IMR-90 (cell line): ENCODE measurements at regions not wholly inside any gene's neighbourhood (a gene's known extent, or its start where the extent isn't known, plus 50 kb on each side); places are given as distances from the start of the nearest gene placed in this dataset.

Experiments
- ATAC-seq: fragments of 200-7000 bp; cut with Tn5 transposase; 2 replicates; pipeline ENCODE4 v1.9.1; 2020; ENCODE audit warnings: low read depth, mild to moderate bottlenecking, moderate library complexity
- BruUV-seq: library from RNA; stranded (reverse); fragments of 400-500 nt; replicated peaks from 2 replicates; lab custom pipeline; 2021; lab: Mats Ljungman, UMichigan
- CTCF ChIA-PET: fragments of 300-600 bp; formaldehyde crosslinking; extraction: SDS; loops from one replicate; lab custom pipeline; 2021; ENCODE audit warnings: antibody characterized with exemption; lab: Yijun Ruan, JAX
- POLR2A ChIA-PET: fragments of 300-600 bp; sonication (Branson Sonifier 250); formaldehyde crosslinking; loops from one replicate; lab custom pipeline; 2022; ENCODE audit warnings: antibody characterized with exemption; ENCODE audit not compliant: unreplicated experiment; lab: Charles Lee
- DNase-seq: peaks from one replicate; pipeline ENCODE4 v3.0.0; 2013
- H2AFZ ChIP-seq: replicated peaks from 2 replicates; pipeline ENCODE3; 2013; ENCODE audit warnings: low read length, mild to moderate bottlenecking; ENCODE audit not compliant: poor library complexity
- H2AK5ac ChIP-seq: 2 replicates; pipeline ENCODE4 v1.6.1; 2013; ENCODE audit warnings: low read depth, low read length, inconsistent platforms
- H2AK9ac ChIP-seq: replicated peaks from 2 replicates; pipeline ENCODE3; 2013; ENCODE audit warnings: mild to moderate bottlenecking, low read depth, low read length, moderate library complexity; ENCODE audit not compliant: poor library complexity
- H2BK120ac ChIP-seq: 2 replicates; pipeline ENCODE4 v1.6.1; 2013; ENCODE audit warnings: low read depth, low read length, inconsistent platforms
- H2BK15ac ChIP-seq: 3 replicates; pipeline ENCODE4 v1.6.1; 2013; ENCODE audit warnings: low read depth, low read length, inconsistent platforms
- H2BK20ac ChIP-seq: 2 replicates; pipeline ENCODE4 v1.6.1; 2013; ENCODE audit warnings: low read depth, mild to moderate bottlenecking, inconsistent platforms, low read length, moderate library complexity
- H2BK5ac ChIP-seq: 2 replicates; pipeline ENCODE4 v1.6.1; 2013; ENCODE audit warnings: mild to moderate bottlenecking, low read depth, low read length, inconsistent platforms; ENCODE audit not compliant: poor library complexity, severe bottlenecking
- H3K14ac ChIP-seq: replicated peaks from 2 replicates; pipeline ENCODE4 v1.6.1; 2013; ENCODE audit warnings: low read depth, low read length, inconsistent platforms
- H3K18ac ChIP-seq: 2 replicates; pipeline ENCODE4 v1.6.1; 2013; ENCODE audit warnings: low read depth, low read length, control low read depth
- H3K23ac ChIP-seq: 2 replicates; pipeline ENCODE4 v1.6.1; 2013; ENCODE audit warnings: low read depth, low read length, inconsistent platforms
- H3K27ac ChIP-seq: 2 replicates; pipeline ENCODE4 v1.5.1; 2013; ENCODE audit warnings: mild to moderate bottlenecking, control low read depth, low read length; ENCODE audit not compliant: insufficient read depth
- H3K27me3 ChIP-seq: 2 replicates; pipeline ENCODE4 v1.6.1; 2013; ENCODE audit warnings: low read length; ENCODE audit not compliant: control insufficient read depth, insufficient read depth
- H3K36me3 ChIP-seq: 2 replicates; pipeline ENCODE4 v1.6.1; 2013; ENCODE audit warnings: low read length, mixed read lengths; ENCODE audit not compliant: control insufficient read depth, insufficient read depth
- H3K4ac ChIP-seq: 2 replicates; pipeline ENCODE4 v1.6.1; 2013; ENCODE audit warnings: low read depth, low read length, inconsistent platforms
- H3K4me1 ChIP-seq: 2 replicates; pipeline ENCODE4 v1.6.1; 2013; ENCODE audit warnings: low read length, mixed read lengths; ENCODE audit not compliant: control insufficient read depth, insufficient read depth
- H3K4me2 ChIP-seq: 2 replicates; pipeline ENCODE4 v1.6.1; 2013; ENCODE audit warnings: low read depth, mild to moderate bottlenecking, control low read depth, low read length, moderate library complexity
- H3K4me3 ChIP-seq: 2 replicates; pipeline ENCODE4 v1.5.1; 2013; ENCODE audit warnings: low read depth, mild to moderate bottlenecking, control low read depth, low read length, moderate library complexity; ENCODE audit not compliant: insufficient read depth
- H3K56ac ChIP-seq: 2 replicates; pipeline ENCODE4 v1.6.1; 2013; ENCODE audit warnings: low read length, inconsistent platforms; ENCODE audit not compliant: insufficient read depth; ENCODE audit errors: extremely low read depth
- H3K79me1 ChIP-seq, 2 experiments: 2 replicates each; pipeline ENCODE4 v1.6.1; 2013; ENCODE audit warnings: low read length in 2 of 2, inconsistent platforms in 1 of 2, low read depth in 1 of 2
- H3K9ac ChIP-seq: 2 replicates; pipeline ENCODE4 v1.6.1; 2013; ENCODE audit warnings: low read depth, low read length, control low read depth
- H3K9me1 ChIP-seq: 2 replicates; pipeline ENCODE4 v1.6.1; 2013; ENCODE audit warnings: low read length, inconsistent platforms; ENCODE audit not compliant: insufficient read depth
- H3K9me3 ChIP-seq: 2 replicates; pipeline ENCODE4 v1.6.1; 2013; ENCODE audit warnings: low read length; ENCODE audit not compliant: control insufficient read depth, insufficient read depth
- H4K20me1 ChIP-seq: 2 replicates; pipeline ENCODE4 v1.6.1; 2013; ENCODE audit warnings: low read length, inconsistent platforms; ENCODE audit not compliant: insufficient read depth
- H4K5ac ChIP-seq: 2 replicates; pipeline ENCODE4 v1.6.1; 2013; ENCODE audit warnings: mild to moderate bottlenecking, low read depth, low read length, control low read depth
- H4K8ac ChIP-seq, 2 experiments: 2 replicates each; pipeline ENCODE4 v1.6.1; 2013; ENCODE audit warnings: low read depth in 2 of 2, low read length in 2 of 2, control low read depth in 1 of 2, inconsistent platforms in 1 of 2
- H4K91ac ChIP-seq: 2 replicates; pipeline ENCODE4 v1.6.1; 2013; ENCODE audit warnings: low read depth, low read length, inconsistent platforms; ENCODE audit not compliant: insufficient read depth
- BHLHE40 ChIP-seq: fragments of 150-350 bp; IDR thresholded peaks from 2 replicates; pipeline ENCODE4 v1.6.1; 2016; ENCODE audit warnings: mild to moderate bottlenecking, low read depth, low read length
- CEBPB ChIP-seq: IDR thresholded peaks from 2 replicates; pipeline ENCODE4 v1.6.1; 2012; ENCODE audit warnings: low read depth, low read length, improper control_type of control experiment
- CHD1 ChIP-seq: IDR thresholded peaks from 2 replicates; pipeline ENCODE4 v1.6.1; 2012; ENCODE audit warnings: low read depth, low read length, improper control_type of control experiment
- CTCF ChIP-seq: conservative IDR thresholded peaks from 2 replicates; pipeline ENCODE4 v1.5.1; 2012; ENCODE audit warnings: mild to moderate bottlenecking, low read depth, low read length, improper control_type of control experiment
- ELK1 ChIP-seq: fragments of 150-350 bp; IDR thresholded peaks from 2 replicates; pipeline ENCODE4 v1.6.1; 2016; ENCODE audit warnings: low read depth, mild to moderate bottlenecking, low read length, moderate library complexity, borderline replicate concordance
- FOS ChIP-seq: fragments of 150-350 bp; IDR thresholded peaks from 2 replicates; pipeline ENCODE4 v1.6.1; 2016; ENCODE audit warnings: low read depth, low read length
- MAFK ChIP-seq: IDR thresholded peaks from 2 replicates; pipeline ENCODE4 v1.6.1; 2012; ENCODE audit warnings: low read depth, low read length, improper control_type of control experiment
- MAZ ChIP-seq: IDR thresholded peaks from 2 replicates; pipeline ENCODE4 v1.6.1; 2012; ENCODE audit warnings: low read depth, mild to moderate bottlenecking, low read length, improper control_type of control experiment, moderate library complexity, borderline replicate concordance
- MXI1 ChIP-seq: IDR thresholded peaks from 2 replicates; pipeline ENCODE4 v1.6.1; 2012; ENCODE audit warnings: low read depth, mild to moderate bottlenecking, low read length, moderate library complexity, borderline replicate concordance
- NFE2L2 ChIP-seq: fragments of 150-350 bp; IDR thresholded peaks from 2 replicates; pipeline ENCODE4 v1.6.1; 2016; ENCODE audit warnings: low read depth, mild to moderate bottlenecking, low read length
- POLR2A ChIP-seq: IDR thresholded peaks from 2 replicates; pipeline ENCODE4 v1.6.1; 2012; ENCODE audit warnings: mild to moderate bottlenecking, low read depth, low read length
- RAD21 ChIP-seq: IDR thresholded peaks from 2 replicates; pipeline ENCODE4 v1.6.1; 2012; ENCODE audit warnings: low read length, improper control_type of control experiment
- RCOR1 ChIP-seq: IDR thresholded peaks from 2 replicates; pipeline ENCODE4 v1.6.1; 2012; ENCODE audit warnings: mild to moderate bottlenecking, low read length, improper control_type of control experiment; ENCODE audit not compliant: insufficient replicate concordance
- RFX5 ChIP-seq: IDR thresholded peaks from 2 replicates; pipeline ENCODE4 v1.8.0; 2012; ENCODE audit warnings: low read depth, mild to moderate bottlenecking, low read length, moderate library complexity
- SMC3 ChIP-seq: fragments of 150-350 bp; IDR thresholded peaks from 2 replicates; pipeline ENCODE4 v1.6.1; 2016; ENCODE audit warnings: low read depth, mild to moderate bottlenecking, antibody characterized with exemption, low read length, moderate library complexity
- USF2 ChIP-seq: fragments of 150-350 bp; IDR thresholded peaks from 2 replicates; pipeline ENCODE4 v1.6.1; 2017; ENCODE audit warnings: mild to moderate bottlenecking, antibody characterized with exemption, low read length, low read depth
- WGBS, 2 experiments: methylation state at CpG; one replicate each; pipeline versions ENCODE4 v1.1.5 to v1.1.7; 2013; ENCODE audit warnings: missing lambda C conversion rate in 2 of 2; ENCODE audit not compliant: insufficient read length in 1 of 2; ENCODE audit errors: extremely low coverage in 2 of 2; 5-methylcytosine and 5-hydroxymethylcytosine counted together
- dilution Hi-C: fragments of 300-500 bp; cut with HindIII; formaldehyde crosslinking; loops from one replicate; pipeline ENCODE4 v1.14.3; 2018; ENCODE audit warnings: low sequenced_read_pairs; ENCODE audit not compliant: unreplicated experiment
- in situ Hi-C: fragments of 300-500 bp; cut with MboI; formaldehyde crosslinking; loops from 3 replicates; pipeline ENCODE4 v1.14.3; 2019; ENCODE audit warnings: low sequenced_read_pairs, inconsistent platforms, mixed read lengths
- intact Hi-C: fragments of 100-400 bp; cut with micrococcal nuclease; formaldehyde crosslinking; loops from 2 replicates; pipeline ENCODE4 v1.10.0; 2022

- H2AK9ac ChIP-seq = no peak overlapping the region
- ChIA-PET POLR2A (no interaction called here), CTCF (no interaction called here)
- H2BK15ac ChIP-seq = no peak overlapping the region
- no peak overlapping the region for H3K4me3 ChIP-seq
- H3K9me1 ChIP-seq = no peaks in the 10 kb centered on the region
- no peak overlapping the region for H2BK120ac ChIP-seq
- DNase-seq = no peak
- in situ Hi-C loops = no loop called here
- intact Hi-C loops = no loop called here
- no peaks in the 10 kb centered on the region for H3K79me1 ChIP-seq
- no peak overlapping the region for H4K8ac ChIP-seq
- no CpG with 5 or more reads among the region's 15 CpGs for WGBS, 2 experiments
- H2BK20ac ChIP-seq = no peak overlapping the region
- no peak overlapping the region for H3K23ac ChIP-seq
- H3K4me2 ChIP-seq = no peak overlapping the region
- dilution Hi-C loops = no loop called here
- H3K18ac ChIP-seq = no peak overlapping the region
- H3K4me1 ChIP-seq = no peaks in the 10 kb centered on the region
- no peak overlapping the region for H2BK5ac ChIP-seq
- H2AFZ ChIP-seq = no peak overlapping the region
- no peak overlapping the region for H4K5ac ChIP-seq
- TF ChIP-seq POLR2A (no peak), SMC3 (no peak), BHLHE40 (no peak), MAFK (no peak), MXI1 (no peak), RFX5 (no peak), MAZ (no peak), ELK1 (no peak), RAD21 (no peak), CHD1 (no peak), CEBPB (no peak), USF2 (no peak), CTCF (no peak), FOS (no peak), RCOR1 (no peak), NFE2L2 (no peak)
- no peaks in the 10 kb centered on the region for H3K27me3 ChIP-seq
- H2AK5ac ChIP-seq = no peak overlapping the region
- H3K9me3 ChIP-seq = peaks cover 41% of the 10 kb centered on the region
- no peak overlapping the region for H3K27ac ChIP-seq
- H3K9ac ChIP-seq = no peak overlapping the region
- no peaks in the 10 kb centered on the region for H3K36me3 ChIP-seq
- no peak overlapping the region for H4K91ac ChIP-seq
- no peak for ATAC-seq
- BruUV-seq = no TSS peak
- no peak overlapping the region for H3K56ac ChIP-seq
- no peaks in the 10 kb centered on the region for H4K20me1 ChIP-seq
- no peak overlapping the region for H3K14ac ChIP-seq
- H3K4ac ChIP-seq = no peak overlapping the region
Measured at GRCh38 chr10:123434435-123435039, 231.6 kb upstream of the GPR26 start.
